ENCODE measurements at regions not wholly inside any gene's neighbourhood (a gene's known extent, or its start where the extent isn't known, plus 50 kb on each side); places are given as distances from the start of the nearest gene placed in this dataset.

DNA sequence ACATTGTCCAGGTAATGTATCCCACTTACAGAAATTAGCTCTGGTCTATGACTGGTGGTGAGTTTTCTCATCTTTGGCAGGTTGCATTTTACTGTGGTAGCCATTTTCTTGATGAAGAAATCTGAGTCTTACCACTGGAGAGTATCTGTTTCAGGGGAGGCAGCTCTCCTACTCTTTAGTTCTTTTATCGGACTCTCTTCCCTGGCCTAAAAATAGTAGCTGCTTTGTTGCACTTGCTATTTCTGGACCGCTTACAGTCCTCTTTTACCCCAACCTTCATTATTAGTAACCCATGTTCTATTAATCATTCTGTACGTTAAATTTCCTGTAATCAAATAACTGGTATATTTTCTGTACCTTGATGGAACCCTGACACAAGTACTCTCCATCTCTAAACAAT lies 720.8 kb downstream of the PLA2G4A start:
- TF ChIP-seq, protein P1, sequence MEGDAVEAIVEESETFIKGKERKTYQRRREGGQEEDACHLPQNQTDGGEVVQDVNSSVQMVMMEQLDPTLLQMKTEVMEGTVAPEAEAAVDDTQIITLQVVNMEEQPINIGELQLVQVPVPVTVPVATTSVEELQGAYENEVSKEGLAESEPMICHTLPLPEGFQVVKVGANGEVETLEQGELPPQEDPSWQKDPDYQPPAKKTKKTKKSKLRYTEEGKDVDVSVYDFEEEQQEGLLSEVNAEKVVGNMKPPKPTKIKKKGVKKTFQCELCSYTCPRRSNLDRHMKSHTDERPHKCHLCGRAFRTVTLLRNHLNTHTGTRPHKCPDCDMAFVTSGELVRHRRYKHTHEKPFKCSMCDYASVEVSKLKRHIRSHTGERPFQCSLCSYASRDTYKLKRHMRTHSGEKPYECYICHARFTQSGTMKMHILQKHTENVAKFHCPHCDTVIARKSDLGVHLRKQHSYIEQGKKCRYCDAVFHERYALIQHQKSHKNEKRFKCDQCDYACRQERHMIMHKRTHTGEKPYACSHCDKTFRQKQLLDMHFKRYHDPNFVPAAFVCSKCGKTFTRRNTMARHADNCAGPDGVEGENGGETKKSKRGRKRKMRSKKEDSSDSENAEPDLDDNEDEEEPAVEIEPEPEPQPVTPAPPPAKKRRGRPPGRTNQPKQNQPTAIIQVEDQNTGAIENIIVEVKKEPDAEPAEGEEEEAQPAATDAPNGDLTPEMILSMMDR (IDR thresholded peaks at IDR 0.05): no peak
- DNase-seq (no peak), ATAC-seq (ENCODE audit: low read depth) (no peak)
- Mint-ChIP-seq H3K36me3 (ENCODE audit: low read depth) (no peaks in the 10 kb centered on the region), H3K27ac (no peak overlapping the region), H3K27me3 (no peaks in the 10 kb centered on the region), H3K4me3 (no peak overlapping the region), H3K9me3 (peaks cover 12% of the 10 kb centered on the region), H3K4me1 (no peaks in the 10 kb centered on the region)
- intact Hi-C loops (cut with micrococcal nuclease): no loop called here
- CTCF ChIA-PET: no interaction called here
- POLR2A ChIA-PET: no interaction called here

- no peaks in the 10 kb centered on the region for H3K4me1 Mint-ChIP-seq
- H3K27me3 Mint-ChIP-seq: no peaks in the 10 kb centered on the region
- intact Hi-C loops (cut with micrococcal nuclease): no loop called here
- peaks cover 16% of the 10 kb centered on the region for H3K9me3 Mint-ChIP-seq
- TF ChIP-seq, protein P1 (IDR thresholded peaks at IDR 0.05): no peak
- POLR2A ChIA-PET: no interaction called here
- H3K4me3 Mint-ChIP-seq: no peak overlapping the region
- ATAC-seq (ENCODE audit: low read depth): no peak
- no peak overlapping the region for H3K27ac Mint-ChIP-seq
- no peaks in the 10 kb centered on the region for H3K36me3 Mint-ChIP-seq (ENCODE audit: low read depth)
- DNase-seq: no peak
- CTCF ChIA-PET: no interaction called here
Measured at GRCh38 chr1:187551061-187551460, 722.3 kb downstream of the PLA2G4A start.

GRCh38 chr1:187563191-187563590 lies 734.4 kb downstream of the PLA2G4A start:
- ChIA-PET CTCF (no interaction called here), POLR2A (no interaction called here)
- Mint-ChIP-seq H3K27ac (no peak overlapping the region), H3K4me3 (no peak overlapping the region), H3K27me3 (no peaks in the 10 kb centered on the region), H3K9me3 (peaks cover 7% of the 10 kb centered on the region), H3K4me1 (no peaks in the 10 kb centered on the region), H3K36me3 (ENCODE audit: low read depth) (no peaks in the 10 kb centered on the region)
- intact Hi-C loops (cut with micrococcal nuclease): no loop called here
- TF ChIP-seq, protein P1 (IDR thresholded peaks at IDR 0.05): no peak
- DNase-seq (no peak), ATAC-seq (ENCODE audit: low read depth) (no peak)

DNA sequence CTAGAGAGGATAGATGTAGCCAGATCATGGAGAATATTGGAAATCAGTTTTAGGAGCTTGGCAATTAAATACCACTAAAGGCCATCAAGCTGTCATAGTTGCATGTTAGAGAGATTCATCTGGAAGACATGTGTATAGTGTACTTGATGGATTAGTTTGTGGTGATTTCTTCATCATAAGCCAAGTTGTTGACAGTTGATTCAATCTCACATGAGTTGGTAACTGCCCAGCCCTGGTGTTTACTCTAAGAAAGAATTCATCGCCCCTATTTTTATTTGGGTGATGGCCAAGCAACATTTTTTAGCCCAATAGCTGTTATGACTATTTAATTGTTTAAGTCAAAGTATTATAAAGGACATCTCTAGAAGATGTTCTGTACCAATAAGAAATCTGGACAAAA lies 737.6 kb downstream of the PLA2G4A start:
- H3K9me3 Mint-ChIP-seq: peaks cover 5% of the 10 kb centered on the region
- intact Hi-C loops (cut with micrococcal nuclease): no loop called here
- H3K27ac Mint-ChIP-seq: no peak overlapping the region
- H3K27me3 Mint-ChIP-seq: no peaks in the 10 kb centered on the region
- CTCF ChIA-PET: no interaction called here
- POLR2A ChIA-PET: no interaction called here
- H3K4me3 Mint-ChIP-seq: no peak overlapping the region
- ATAC-seq (ENCODE audit: low read depth): no peak
- DNase-seq: no peak
- no peaks in the 10 kb centered on the region for H3K36me3 Mint-ChIP-seq (ENCODE audit: low read depth)
- TF ChIP-seq, protein P1 (IDR thresholded peaks at IDR 0.05): no peak
- H3K4me1 Mint-ChIP-seq: no peaks in the 10 kb centered on the region

DNA sequence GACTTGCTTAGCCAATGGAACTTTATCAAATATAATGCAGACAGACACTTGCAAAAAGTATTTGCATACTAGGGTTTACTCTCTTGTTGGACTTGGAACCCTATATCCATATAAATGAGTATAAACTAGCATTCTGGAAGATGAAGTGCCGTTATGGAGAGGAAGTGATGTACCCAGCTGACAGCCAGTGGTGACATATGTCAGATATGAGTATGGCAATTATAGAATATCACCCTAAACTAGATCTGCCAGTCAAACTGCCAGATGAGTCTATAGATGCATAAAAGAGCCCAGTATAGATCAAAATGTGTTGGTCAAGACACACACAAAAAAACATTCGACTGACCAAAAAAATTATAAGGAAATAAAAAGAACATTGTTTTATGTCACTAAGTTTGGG lies 739.3 kb downstream of the PLA2G4A start:
- intact Hi-C loops (cut with micrococcal nuclease): no loop called here
- no peak overlapping the region for H3K4me3 Mint-ChIP-seq
- no peak overlapping the region for H3K27ac Mint-ChIP-seq
- peaks cover 5% of the 10 kb centered on the region for H3K9me3 Mint-ChIP-seq
- POLR2A ChIA-PET: no interaction called here
- DNase-seq (no peak), ATAC-seq (ENCODE audit: low read depth) (no peak)
- H3K4me1 Mint-ChIP-seq: no peaks in the 10 kb centered on the region
- CTCF ChIA-PET: no interaction called here
- no peaks in the 10 kb centered on the region for H3K36me3 Mint-ChIP-seq (ENCODE audit: low read depth)
- no peaks in the 10 kb centered on the region for H3K27me3 Mint-ChIP-seq
- TF ChIP-seq, protein P1 (IDR thresholded peaks at IDR 0.05): no peak

All from activated B cell treated with CpG ODN at 0.5 μM for 24 hours (primary cell).